Urothelium cell line (cell line): ENCODE measurements at regions not wholly inside any gene's neighbourhood (a gene's known extent, or its start where the extent isn't known, plus 50 kb on each side); places are given as distances from the start of the nearest gene placed in this dataset.
A peak's percentile ranks its signal among the peaks of the same experiment; 100 is the strongest.

Source experiments
- DNase-seq: peaks from one replicate; pipeline ENCODE4 v3.0.0; 2011; ENCODE audit warnings: low spot score, mixed read lengths
- FAIRE-seq: peaks from 2 replicates; lab custom pipeline; 2011; peaks lifted over from hg19 to GRCh38; lab: Jason Lieb, UNC

DNA sequence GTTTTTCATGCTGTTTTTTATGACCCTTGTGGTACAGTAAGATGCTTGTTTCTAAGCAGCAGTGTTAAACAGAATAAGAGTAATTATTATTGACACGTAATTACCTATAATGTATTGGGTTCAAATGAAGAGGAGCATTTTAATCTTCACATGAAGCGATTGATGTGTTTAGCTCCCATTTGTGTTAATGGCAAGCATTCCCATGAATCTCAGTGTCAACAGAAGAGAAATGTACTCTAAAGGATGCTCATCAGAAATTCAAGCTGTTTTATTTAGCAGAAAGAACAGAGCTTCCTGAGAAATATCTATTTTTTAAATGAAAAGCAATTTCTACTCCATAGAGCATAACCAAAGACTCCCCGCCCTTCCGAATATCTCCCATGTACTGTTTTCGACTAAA, 341.3 kb upstream of the LINC00305 start:
- FAIRE-seq, result no peak
- no peak for DNase-seq

DNA sequence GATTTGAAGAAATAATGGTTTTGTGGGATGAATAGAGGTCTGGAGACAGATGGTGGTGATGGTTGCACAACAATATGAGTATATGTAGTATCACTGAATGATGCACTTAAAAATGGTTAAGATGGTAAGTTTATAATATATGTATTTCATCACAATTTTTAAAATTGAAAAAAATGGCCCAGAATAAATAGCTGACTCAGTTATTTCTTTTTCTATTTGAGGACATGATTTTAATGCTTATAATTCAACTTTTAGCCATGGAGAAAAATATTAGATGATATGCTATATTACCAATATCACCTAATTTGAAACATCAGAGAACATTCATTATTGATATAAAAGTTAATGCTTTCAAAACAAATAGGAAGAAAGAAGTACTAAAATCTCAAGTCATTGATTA, 339.8 kb upstream of the LINC00305 start:
- FAIRE-seq (no peak), DNase-seq (no peak)

DNA sequence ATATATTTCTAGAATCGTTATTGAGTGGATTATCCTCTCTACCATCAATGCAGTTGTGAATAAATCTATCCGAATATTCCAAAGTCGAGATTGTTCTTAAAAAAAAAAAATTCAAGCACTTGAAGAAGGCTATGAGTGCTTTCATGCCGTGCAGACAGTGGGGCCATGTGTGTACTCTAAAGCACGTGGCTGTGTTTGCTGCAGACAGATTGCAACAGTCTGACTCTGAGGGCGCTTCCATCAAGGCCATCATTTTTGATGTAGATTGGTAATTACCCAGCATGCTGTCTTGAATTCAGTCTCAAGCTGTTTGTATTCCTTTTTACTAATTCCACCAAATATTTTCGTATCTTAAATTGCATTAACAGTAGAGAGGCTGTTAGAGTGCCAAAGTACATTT, 325.9 kb upstream of the LINC00305 start:
- FAIRE-seq (no peak), DNase-seq (no peak)

DNA sequence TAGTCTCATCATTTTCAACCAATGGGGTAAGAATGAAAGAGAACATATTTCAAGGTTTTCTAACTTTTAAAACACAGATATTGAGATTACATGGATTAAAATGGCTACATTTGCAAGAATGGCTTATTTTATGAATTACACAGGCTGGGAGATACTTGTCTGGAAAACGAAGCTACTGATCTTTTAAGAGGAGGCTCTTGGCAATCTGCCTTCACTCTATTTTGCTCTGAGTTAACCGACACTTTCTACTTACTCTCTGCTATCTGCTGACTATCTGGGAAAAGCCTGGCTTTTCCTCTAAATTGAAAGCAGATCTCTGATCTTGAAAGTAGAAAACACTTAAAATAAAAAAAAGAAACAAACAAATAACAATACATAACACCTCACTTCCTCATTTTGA, 325.4 kb upstream of the LINC00305 start:
- DNase-seq (no peak), FAIRE-seq (no peak)

DNA sequence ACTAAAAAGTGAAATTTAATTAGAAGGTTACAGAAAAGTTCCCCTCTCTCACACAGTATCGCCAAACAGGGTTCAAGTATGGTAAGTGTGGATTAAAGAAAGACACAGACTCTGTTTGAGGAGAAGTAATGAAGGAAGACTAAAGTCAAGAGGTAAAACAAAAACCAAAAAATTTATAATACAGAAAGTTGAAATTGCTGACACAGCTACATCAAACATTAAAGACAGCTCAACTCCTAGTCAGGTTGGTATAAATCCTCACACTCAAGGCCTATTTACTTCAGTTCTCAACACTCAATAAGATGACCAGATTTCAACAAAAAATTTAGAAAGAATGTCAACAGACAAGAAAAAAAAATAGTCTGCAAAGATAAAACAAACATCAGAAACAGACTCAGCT, 300.5 kb upstream of the LINC00305 start:
- no peak for FAIRE-seq
- no peak for DNase-seq

DNA sequence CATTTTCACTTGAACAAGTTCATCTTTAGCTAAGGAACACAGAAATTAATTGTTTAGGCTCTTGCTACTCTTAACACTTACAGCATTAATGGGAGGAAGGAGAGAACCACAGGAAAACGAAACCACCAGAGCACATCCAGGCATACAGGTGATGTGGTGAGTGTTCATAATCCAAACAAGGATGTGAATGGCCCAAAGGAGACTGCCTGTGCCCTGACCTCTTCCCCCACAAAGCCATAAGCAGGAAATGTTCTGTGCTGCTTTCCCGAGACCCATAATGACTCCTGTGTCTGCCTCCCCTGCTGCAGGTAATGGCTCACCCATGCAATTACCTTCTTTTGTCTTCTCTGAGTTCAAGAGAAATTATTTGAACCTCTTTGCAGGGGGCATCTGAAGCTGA, 295.9 kb upstream of the LINC00305 start:
- DNase-seq (no peak), FAIRE-seq (no peak)

DNA sequence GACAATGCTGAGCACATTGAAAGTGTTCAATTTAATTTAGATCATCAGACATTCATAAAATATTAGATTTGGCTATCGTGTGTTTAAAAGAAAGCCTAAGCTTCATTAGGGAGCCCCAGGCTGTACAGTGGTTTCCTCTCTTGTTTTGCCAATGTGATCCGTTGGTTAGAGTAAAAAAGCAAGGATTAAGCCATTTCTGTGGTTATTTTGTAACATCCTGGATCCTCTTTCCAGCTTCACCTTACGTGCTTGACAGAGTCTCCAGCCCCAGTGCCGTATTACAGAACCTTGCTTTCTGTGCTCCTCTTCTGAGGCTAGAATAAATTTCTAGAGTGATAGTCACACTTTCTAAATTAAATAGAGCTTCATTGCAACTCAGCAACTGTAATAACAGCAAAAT, 289.3 kb upstream of the LINC00305 start:
- FAIRE-seq, result no peak
- DNase-seq, result no peak

DNA sequence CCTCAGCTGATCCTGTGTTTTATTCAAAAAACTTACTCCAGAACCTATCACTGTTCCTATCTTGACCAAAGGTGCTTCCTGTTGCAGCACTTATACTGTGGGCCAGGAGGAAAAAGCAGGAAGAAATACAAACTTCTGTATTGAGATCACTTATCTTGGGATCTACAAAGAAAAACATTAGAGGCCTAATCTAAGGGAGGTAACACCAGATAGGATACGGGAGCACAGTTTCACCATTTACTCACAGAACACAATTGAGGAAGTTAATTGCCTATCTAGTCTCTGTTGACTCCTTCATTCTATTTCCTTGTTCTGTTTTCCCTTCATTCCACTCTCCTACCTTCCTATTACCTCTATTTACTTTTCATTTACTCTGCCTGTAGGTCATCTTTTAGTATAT, 287.2 kb upstream of the LINC00305 start:
- no peak for DNase-seq

DNA sequence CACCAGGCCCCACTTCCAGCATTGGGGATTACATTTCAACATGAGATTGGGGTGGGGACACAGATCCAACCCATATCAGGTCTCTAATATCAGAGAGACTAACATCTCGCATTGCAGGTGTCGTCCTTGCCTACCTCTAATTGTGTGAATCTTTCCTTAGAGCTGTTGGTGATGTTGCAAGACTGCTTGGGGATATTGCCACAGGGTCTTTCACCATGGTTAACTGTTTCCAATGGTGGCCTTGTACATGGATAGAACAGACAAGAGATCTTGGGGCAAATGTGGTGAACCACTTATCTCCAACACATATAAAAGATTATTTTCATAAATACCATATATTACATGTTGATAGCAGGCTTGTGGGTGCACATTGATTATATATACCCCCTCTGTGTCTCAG, 270.3 kb upstream of the LINC00305 start:
- DNase-seq (no peak), FAIRE-seq (no peak)

More for the DNA sequence above, 287.2 kb upstream of the LINC00305 start:
- no peak for FAIRE-seq

DNA sequence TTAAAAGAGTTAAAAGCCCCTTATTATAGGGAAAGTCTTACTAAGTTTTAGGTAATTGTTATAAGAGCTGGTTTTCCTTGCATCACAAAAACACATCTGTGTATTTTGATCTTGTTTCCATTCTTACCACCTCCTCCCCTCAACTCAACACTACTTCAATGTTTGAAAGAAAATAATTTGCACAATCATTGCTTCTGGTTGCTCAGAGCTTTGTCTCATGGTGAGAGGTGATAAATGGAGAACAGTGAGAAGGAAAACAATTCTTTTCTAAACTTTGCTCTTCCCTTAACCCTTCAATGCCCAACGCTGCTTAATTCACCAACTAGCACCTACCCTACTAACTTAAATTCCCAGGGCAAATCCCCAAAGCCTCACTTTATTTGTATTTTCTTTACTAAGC, 268.1 kb upstream of the LINC00305 start:
- FAIRE-seq (no peak), DNase-seq (no peak)

DNA sequence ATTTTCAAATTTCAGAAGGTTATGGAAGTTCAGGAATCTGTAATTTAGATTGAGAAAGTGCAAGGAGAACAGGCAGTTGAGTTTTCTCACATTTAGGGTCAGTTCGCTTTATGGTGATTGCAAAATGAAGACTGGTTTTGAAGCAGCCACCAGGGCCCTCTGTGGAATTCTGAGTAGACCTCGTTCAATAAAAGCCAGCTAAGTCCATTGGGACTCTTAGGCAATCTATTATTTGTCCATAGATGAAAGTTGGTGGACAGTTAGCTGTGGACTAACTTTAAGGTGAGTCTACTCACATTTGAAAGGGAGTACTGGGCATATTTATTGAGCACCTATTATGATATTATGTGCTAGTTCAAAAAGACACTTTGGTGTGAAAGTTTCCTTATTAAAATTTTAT, 266.3 kb upstream of the LINC00305 start:
- no peak for FAIRE-seq
- DNase-seq, result no peak

DNA sequence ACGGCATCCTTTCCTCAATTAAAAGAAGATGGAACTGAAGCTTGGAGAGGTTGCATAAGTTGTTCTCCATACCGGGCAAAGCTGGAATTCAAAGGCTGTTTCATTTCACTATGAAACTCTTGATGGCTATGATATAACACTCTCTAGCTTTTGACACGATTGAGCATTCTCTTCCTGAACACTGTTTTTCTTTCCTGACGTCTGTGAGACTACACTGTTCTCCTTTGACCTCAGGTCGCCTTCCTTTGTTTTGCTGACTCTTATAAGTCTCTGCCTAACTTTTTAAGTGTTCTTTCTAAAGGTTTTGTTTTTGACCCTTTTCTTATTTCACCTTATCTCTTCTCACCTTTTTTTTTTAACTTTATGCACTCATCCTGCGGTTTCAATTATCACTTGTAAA, 261.8 kb upstream of the LINC00305 start:
- FAIRE-seq (no peak), DNase-seq (no peak)

DNA sequence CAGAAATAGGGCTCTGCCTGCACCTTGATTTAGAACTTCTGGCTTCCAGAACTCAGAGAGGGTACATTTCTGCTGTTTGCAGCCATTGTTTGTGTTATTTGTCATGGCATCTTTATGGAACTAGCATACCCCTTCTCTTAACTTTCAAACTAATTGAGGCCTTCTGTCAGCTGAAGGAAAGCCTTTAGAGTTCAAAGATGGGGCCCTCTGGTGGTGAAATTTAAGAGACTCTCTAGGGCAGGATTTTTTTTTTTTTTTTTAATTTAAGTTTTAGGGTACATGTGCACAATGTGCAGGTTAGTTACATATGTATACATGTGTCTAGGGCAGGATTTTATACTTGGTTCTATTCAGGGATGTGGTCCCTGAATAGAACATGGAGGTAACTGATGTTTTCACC, 260.6 kb upstream of the LINC00305 start:
- DNase-seq (peak; percentile 5), FAIRE-seq (no peak)

DNA sequence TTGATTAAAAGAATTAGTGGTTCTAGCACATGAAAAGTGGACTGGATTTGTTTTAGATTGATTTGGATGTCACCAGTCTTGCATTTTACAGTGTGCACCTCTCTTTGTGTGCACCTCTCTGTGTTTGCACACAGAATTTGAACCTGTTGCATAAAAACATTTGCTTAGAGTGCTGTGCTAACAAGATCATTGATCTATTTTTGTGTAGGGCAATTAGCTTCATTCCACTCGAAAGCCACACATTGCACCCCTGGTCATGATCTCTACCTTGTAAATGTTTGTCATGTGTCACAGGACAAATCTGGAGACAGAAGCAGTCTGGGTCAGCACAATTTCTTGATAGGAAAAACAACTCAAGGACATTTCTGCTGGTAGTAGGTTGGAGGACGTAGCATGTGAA, 258.7 kb upstream of the LINC00305 start:
- DNase-seq (no peak), FAIRE-seq (no peak)

DNA sequence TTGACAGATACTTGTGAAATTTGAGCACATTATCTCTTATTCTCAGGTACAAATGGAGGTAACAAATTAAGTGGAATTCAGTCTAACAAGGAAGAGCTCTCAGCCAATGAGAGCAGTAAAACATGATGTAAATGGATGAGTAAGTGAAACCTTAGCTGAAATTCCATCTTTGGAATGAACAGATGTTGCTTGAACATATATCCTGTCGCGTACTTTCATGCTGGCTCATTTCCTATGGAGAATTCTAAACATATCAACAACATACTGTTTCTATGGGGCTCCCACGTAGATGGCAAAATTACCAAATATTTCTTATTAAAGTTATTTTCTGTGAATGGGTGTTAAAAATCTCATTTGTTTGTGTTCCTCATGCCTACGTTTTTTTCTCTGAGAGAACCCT, 256.3 kb upstream of the LINC00305 start:
- FAIRE-seq (no peak), DNase-seq (no peak)

DNA sequence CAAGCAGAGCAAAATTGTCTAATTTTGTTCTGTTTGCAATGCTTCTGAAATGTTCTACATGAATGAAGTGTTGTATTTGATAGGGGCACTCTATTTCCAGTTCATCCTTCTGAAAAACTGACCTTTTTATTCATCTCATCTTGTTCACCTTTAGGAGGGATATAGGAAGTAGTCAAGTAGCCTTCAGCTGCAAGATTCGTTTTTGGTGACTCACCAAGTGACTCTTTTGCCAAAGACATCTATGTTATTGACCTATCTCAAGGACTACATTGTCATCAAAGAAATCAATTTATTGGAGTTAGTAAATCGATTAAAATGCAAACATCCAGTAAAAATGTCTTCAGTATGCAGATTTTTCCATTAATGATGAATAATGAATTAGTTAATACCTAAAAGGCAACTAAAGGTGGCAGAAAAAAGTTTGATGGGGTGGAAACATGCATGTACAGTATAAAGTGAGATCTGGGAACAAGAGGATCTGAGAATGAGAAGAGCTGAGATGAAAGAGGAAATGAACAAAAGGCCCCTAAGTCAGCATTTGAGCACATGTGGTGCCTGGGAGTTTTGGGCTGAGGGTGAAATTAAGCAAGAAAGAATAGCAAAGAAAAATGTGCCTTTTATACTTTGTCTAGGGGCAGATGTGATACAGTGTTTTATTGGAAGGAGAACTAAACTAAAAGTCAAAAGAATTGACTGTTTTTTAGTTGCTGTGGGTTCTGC, 255.1 kb upstream of the LINC00305 start:
- DNase-seq, result no peak
- no peak for FAIRE-seq

DNA sequence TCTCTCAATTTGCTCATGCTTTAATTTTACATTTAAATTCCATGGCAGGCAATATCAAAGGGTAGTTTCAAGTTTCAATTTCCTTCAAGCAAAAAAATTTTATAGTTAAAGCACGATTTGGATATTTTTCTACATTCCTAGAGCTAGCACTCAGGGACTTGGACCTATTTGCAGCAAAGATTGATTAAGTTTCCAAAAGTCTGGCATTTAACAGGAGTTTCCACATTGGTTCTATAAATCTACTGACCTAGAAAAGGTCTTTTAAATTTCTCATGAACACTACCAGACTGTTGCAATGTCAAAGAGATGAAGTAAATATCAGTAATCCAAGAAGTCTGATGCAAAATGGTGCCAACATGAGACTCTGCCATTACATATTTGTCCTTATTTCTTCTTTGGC, 253.7 kb upstream of the LINC00305 start:
- no peak for FAIRE-seq

DNA sequence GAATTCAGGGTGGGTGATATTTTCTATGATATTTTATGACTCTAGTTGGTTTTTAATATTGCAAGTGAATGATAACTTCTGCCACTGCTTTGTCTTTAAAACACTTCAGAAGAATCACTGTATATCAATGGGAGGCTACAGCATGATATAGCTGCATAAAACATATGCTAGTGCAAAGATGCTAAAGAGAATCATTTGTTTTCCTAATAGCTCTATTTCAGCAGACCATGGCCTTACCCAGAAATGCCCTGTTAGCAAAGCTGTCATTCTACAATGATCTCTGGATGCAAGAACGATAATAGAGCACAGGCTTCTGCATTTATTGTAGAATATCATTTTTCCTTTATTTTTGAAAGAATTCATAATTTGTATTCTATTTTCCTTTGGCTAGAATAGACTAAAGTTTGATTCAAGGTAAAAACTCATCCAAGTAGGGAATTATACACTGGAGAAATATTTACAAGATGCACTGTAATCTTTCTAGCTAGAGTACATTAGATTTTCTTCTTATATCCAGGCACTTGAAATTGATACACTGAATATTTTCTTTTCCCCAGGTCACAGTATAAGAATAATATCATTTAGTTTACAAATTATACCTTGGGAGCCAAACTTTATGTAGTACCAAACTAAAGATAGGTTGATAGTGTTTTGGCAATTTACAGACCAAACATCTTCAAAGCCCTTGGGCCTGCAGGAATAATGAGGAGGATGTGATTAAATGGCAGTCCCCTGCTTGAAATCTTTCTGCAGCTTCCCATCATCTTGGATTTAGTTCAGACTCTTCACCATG, 252.6 kb upstream of the LINC00305 start:
- DNase-seq (no peak), FAIRE-seq (no peak)

More for the DNA sequence above, 253.7 kb upstream of the LINC00305 start:
- DNase-seq, result no peak

DNA sequence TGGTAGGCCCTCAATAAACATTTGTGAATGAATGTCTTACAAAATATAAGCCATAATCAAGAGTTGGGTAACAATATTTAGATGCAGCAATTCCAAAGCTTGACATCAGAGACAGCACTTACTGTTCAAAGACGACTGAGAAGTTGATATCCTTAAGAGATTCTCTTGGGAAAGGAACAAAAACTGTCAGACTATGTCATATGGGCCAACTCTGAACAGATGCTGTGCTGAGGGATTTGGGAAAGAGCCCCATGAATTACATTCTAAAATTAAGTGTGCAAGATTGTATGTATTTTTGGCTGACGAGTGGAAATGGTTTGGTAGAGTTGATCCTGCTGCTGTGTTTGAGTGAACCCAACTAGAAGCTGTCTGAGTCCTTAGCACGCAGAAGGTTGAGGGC, 250.7 kb upstream of the LINC00305 start:
- FAIRE-seq, result no peak

DNA sequence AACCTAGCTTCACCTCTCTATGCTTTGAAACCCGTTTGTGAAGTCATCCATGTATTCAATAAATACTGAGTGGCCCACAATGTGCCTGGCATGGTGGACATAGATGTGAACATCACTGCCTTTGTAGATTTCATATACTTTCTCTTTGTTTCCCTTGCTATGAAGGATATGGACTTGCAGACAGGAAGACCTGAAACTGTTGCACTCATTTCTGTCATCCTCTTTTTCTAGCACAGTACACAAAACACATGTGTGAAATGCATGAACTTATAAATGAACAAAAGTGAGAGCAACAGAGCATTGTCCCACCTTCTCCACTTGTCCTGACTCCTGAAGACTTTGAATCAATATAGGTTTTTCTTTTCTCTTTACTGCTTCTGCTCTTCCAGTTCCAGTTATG, 249.4 kb upstream of the LINC00305 start:
- FAIRE-seq (no peak), DNase-seq (no peak)

More for the DNA sequence above, 250.7 kb upstream of the LINC00305 start:
- DNase-seq, result no peak

DNA sequence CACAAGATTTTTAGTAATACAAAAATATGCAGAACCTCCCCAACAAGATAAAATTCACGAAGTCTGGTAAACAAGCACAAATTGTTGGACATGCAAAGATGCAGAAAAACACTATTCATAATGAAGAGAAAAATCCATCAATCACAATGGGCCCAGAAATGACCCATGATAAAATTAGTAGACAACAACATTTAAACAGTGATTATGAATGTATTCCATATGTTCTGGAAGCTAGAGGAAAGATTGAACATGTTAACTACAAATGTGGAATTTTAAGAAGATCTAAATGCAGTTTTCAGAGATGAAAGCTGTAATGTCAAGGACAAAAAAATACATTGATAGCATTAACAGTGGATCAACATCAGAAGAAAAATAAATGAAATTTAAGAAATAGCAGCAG, 243.3 kb upstream of the LINC00305 start:
- DNase-seq (no peak), FAIRE-seq (no peak)

DNA sequence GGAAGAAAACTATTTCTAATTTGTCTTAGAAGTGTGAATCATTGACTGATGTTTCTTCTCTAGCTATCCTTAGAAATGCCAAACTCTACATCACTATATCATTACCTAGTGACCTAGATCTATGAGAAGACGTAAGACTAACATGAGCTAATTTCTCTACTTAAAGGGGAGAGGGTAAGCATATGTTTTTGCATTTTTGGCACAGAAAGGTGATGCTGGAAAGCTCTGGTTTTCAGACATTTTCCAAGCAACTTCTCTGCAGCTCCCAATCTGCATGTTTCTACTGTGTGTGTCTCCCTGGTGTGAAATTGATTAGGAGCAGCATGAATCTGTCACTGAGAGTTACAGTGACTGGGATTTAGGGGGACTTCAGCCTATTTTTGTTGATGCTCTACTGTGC, 235.2 kb upstream of the LINC00305 start:
- DNase-seq (no peak), FAIRE-seq (no peak)
